Mesenchymal stem cell (in vitro differentiated cells and primary cell): ENCODE measurements at regions not wholly inside any gene's neighbourhood (a gene's known extent, or its start where the extent isn't known, plus 50 kb on each side); places are given as distances from the start of the nearest gene placed in this dataset.

Source experiments
- DNase-seq: peaks from one replicate; pipeline ENCODE4 v3.0.0-alpha.2; 2013
- H2AFZ ChIP-seq: one replicate; pipeline ENCODE4 v1.6.1; 2013; ENCODE audit warnings: low read depth, mild to moderate bottlenecking, control low read depth, inconsistent platforms, low read length, moderate library complexity
- H2AK5ac ChIP-seq: 2 replicates; pipeline ENCODE4 v1.6.1; 2013; ENCODE audit warnings: low read length, moderate library complexity, mild to moderate bottlenecking, inconsistent platforms; ENCODE audit not compliant: severe bottlenecking
- H2BK120ac ChIP-seq: one replicate; pipeline ENCODE4 v1.6.1; 2013; ENCODE audit warnings: low read depth, mild to moderate bottlenecking, inconsistent platforms, low read length, moderate library complexity
- H2BK12ac ChIP-seq, 2 experiments: one replicate each; pipeline ENCODE4 v1.6.1; 2013; ENCODE audit warnings: inconsistent platforms in 2 of 2, low read length in 2 of 2, mild to moderate bottlenecking in 2 of 2, moderate library complexity in 2 of 2, control low read depth in 1 of 2
- H2BK15ac ChIP-seq: one replicate; pipeline ENCODE4 v1.6.1; 2013; ENCODE audit warnings: mild to moderate bottlenecking, low read depth, inconsistent platforms; ENCODE audit not compliant: poor library complexity, severe bottlenecking
- H2BK5ac ChIP-seq: 2 replicates; pipeline ENCODE4 v1.6.1; 2013; ENCODE audit warnings: low read depth, mild to moderate bottlenecking, low read length, control low read depth, inconsistent platforms; ENCODE audit not compliant: poor library complexity, severe bottlenecking
- H3K14ac ChIP-seq, 2 experiments: one replicate each; pipeline ENCODE4 v1.6.1; 2013; ENCODE audit warnings: inconsistent platforms in 2 of 2, low read length in 2 of 2, control low read depth in 1 of 2, mild to moderate bottlenecking in 1 of 2, moderate library complexity in 1 of 2
- H3K18ac ChIP-seq, 2 experiments: one replicate each; pipeline ENCODE4 v1.6.1; 2013; ENCODE audit warnings: inconsistent platforms in 2 of 2, low read length in 2 of 2, control low read depth in 1 of 2, low read depth in 1 of 2, mild to moderate bottlenecking in 1 of 2
- H3K23ac ChIP-seq, 2 experiments: one replicate each; pipeline ENCODE4 v1.6.1; 2013; ENCODE audit warnings: inconsistent platforms in 2 of 2, low read length in 2 of 2, mild to moderate bottlenecking in 2 of 2, moderate library complexity in 2 of 2, control low read depth in 1 of 2
- H3K27ac ChIP-seq: 2 replicates; pipeline ENCODE4 v1.5.1; 2013; ENCODE audit warnings: mild to moderate bottlenecking, moderate library complexity, low read length, control low read depth, inconsistent platforms; ENCODE audit not compliant: poor library complexity, severe bottlenecking
- H3K27me3 ChIP-seq, 2 experiments: 2 replicates each; pipeline versions ENCODE4 v1.6.1 to v1.7.0; 2013; ENCODE audit warnings: low read length in 2 of 2, mild to moderate bottlenecking in 2 of 2, moderate library complexity in 2 of 2, control low read depth in 1 of 2, inconsistent platforms in 1 of 2; ENCODE audit not compliant: control insufficient read depth in 1 of 2, insufficient read depth in 1 of 2
- H3K36me3 ChIP-seq, 2 experiments: 2 replicates each; pipeline versions ENCODE4 v1.6.1 to v1.7.0; 2013; ENCODE audit warnings: low read length in 2 of 2, control low read depth in 1 of 2, inconsistent platforms in 1 of 2, low read depth in 1 of 2, mild to moderate bottlenecking in 1 of 2; ENCODE audit not compliant: insufficient read depth in 2 of 2, control insufficient read depth in 1 of 2
- H3K4ac ChIP-seq, 2 experiments: one replicate each; pipeline ENCODE4 v1.6.1; 2013; ENCODE audit warnings: inconsistent platforms in 2 of 2, low read length in 2 of 2, mild to moderate bottlenecking in 2 of 2, moderate library complexity in 2 of 2, control low read depth in 1 of 2, low read depth in 1 of 2
- H3K4me1 ChIP-seq: 2 replicates; pipeline ENCODE4 v1.6.1; 2013; ENCODE audit warnings: low read depth, low read length, control low read depth; ENCODE audit not compliant: control insufficient read depth, insufficient read depth
- H3K4me2 ChIP-seq: 2 replicates; pipeline ENCODE4 v1.6.1; 2013; ENCODE audit warnings: low read length, mild to moderate bottlenecking, inconsistent platforms; ENCODE audit not compliant: poor library complexity, severe bottlenecking
- H3K4me3 ChIP-seq, 2 experiments: 2 replicates each; pipeline versions ENCODE4 v1.5.1 to v1.7.0; 2013; ENCODE audit warnings: low read length in 2 of 2, mild to moderate bottlenecking in 2 of 2, control low read depth in 1 of 2, low read depth in 1 of 2; ENCODE audit not compliant: insufficient read depth in 1 of 2
- H3K79me1 ChIP-seq: replicated peaks from 2 replicates; pipeline ENCODE4 v1.6.1; 2013; ENCODE audit warnings: mild to moderate bottlenecking, control low read depth, low read length, inconsistent platforms; ENCODE audit not compliant: poor library complexity, severe bottlenecking
- H3K9ac ChIP-seq: 2 replicates; pipeline ENCODE4 v1.7.0; 2013; ENCODE audit warnings: mild to moderate bottlenecking, low read length, moderate library complexity
- H3K9me3 ChIP-seq: 2 replicates; pipeline ENCODE4 v1.7.0; 2013; ENCODE audit warnings: mild to moderate bottlenecking, low read length; ENCODE audit not compliant: control insufficient read depth
- H4K8ac ChIP-seq: one replicate; pipeline ENCODE4 v1.6.1; 2013; ENCODE audit warnings: inconsistent platforms, mild to moderate bottlenecking, low read length, moderate library complexity
- H4K91ac ChIP-seq: one replicate; pipeline ENCODE4 v1.6.1; 2013; ENCODE audit warnings: mild to moderate bottlenecking, low read length, inconsistent platforms
- WGBS: methylation state at CpG from one replicate; pipeline ENCODE4 v1.1.7; 2013; ENCODE audit warnings: mixed read lengths; 5-methylcytosine and 5-hydroxymethylcytosine counted together

DNA sequence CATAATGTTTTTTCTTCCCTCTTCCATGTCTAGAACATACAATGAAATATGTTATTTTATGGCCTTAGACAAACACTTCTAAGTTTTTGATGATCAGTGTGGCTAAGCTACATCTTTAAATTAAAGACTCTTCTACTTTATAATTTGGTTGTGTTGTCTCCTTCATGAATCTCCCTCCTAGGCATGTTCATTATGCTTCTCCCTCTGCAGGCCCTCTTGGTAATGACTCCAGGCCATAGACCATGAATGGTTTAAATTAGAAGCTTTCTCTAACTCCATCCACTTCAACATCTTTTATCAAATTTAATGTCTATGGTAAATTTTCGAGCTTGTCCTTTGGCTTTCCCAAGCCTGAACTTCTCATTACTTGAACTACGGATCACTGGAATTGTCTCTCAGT, 342.7 kb upstream of the ADAMTS16 start:
- WGBS, result 91% methylated on average over 2 of the region's 2 CpGs
- H3K9me3 ChIP-seq, result peaks cover 5% of the 10 kb centered on the region
- no peak overlapping the region for H3K18ac ChIP-seq
- no peak overlapping the region for H2AFZ ChIP-seq
- no peaks in the 10 kb centered on the region for H3K36me3 ChIP-seq
- H2BK12ac ChIP-seq, result no peak overlapping the region
- H2BK15ac ChIP-seq, result no peak overlapping the region
- H3K27me3 ChIP-seq, result no peaks in the 10 kb centered on the region
- no peak for DNase-seq
- H2BK120ac ChIP-seq, result no peak overlapping the region
- H3K9ac ChIP-seq, result no peak overlapping the region
- no peak overlapping the region for H2BK5ac ChIP-seq
- H3K14ac ChIP-seq, result no peak overlapping the region
- H3K4me1 ChIP-seq, result no peaks in the 10 kb centered on the region
- H4K8ac ChIP-seq, result no peak overlapping the region
- H3K79me1 ChIP-seq, result no peaks in the 10 kb centered on the region
- no peak overlapping the region for H3K4me3 ChIP-seq
- no peak overlapping the region for H2AK5ac ChIP-seq
- no peak overlapping the region for H3K27ac ChIP-seq
- no peak overlapping the region for H3K23ac ChIP-seq
- no peak overlapping the region for H4K91ac ChIP-seq
- H3K4me2 ChIP-seq, result no peak overlapping the region
- H3K4ac ChIP-seq, result no peak overlapping the region

DNA sequence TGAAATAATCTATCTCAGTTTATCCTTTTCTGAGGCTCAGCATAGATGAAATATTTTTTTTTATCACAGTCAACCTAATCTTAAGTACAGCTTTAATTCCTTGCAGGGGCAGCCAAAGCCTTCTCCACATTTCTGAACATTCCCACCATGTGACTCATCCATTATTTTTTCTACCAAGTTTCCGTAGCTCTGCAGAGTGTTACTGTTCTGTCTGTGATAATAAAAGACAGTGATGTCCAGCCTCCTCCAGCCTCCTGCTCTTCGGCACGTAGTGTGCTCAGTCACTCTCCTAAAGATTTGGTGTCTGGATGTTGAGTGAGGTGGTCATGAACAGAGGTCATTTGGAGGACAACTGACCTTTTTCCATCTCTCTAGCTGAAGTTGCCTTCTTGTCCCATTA, 338.1 kb upstream of the ADAMTS16 start:
- no peak overlapping the region for H3K14ac ChIP-seq
- no peak for DNase-seq
- no peak overlapping the region for H2BK15ac ChIP-seq
- H3K27me3 ChIP-seq, result no peaks in the 10 kb centered on the region
- no peak overlapping the region for H4K8ac ChIP-seq
- H2BK12ac ChIP-seq, result no peak overlapping the region
- peaks cover 5% of the 10 kb centered on the region for H3K9me3 ChIP-seq
- no peak overlapping the region for H4K91ac ChIP-seq
- no peak overlapping the region for H3K4me2 ChIP-seq
- WGBS, result 0% methylated on average over 3 of the region's 3 CpGs
- no peak overlapping the region for H3K27ac ChIP-seq
- no peaks in the 10 kb centered on the region for H3K4me1 ChIP-seq
- no peak overlapping the region for H3K4me3 ChIP-seq
- H2AFZ ChIP-seq, result no peak overlapping the region
- H2AK5ac ChIP-seq, result no peak overlapping the region
- no peak overlapping the region for H3K18ac ChIP-seq
- no peak overlapping the region for H3K9ac ChIP-seq
- H3K4ac ChIP-seq, result no peak overlapping the region
- no peak overlapping the region for H3K23ac ChIP-seq
- no peaks in the 10 kb centered on the region for H3K79me1 ChIP-seq
- no peaks in the 10 kb centered on the region for H3K36me3 ChIP-seq
- no peak overlapping the region for H2BK5ac ChIP-seq
- H2BK120ac ChIP-seq, result no peak overlapping the region

DNA sequence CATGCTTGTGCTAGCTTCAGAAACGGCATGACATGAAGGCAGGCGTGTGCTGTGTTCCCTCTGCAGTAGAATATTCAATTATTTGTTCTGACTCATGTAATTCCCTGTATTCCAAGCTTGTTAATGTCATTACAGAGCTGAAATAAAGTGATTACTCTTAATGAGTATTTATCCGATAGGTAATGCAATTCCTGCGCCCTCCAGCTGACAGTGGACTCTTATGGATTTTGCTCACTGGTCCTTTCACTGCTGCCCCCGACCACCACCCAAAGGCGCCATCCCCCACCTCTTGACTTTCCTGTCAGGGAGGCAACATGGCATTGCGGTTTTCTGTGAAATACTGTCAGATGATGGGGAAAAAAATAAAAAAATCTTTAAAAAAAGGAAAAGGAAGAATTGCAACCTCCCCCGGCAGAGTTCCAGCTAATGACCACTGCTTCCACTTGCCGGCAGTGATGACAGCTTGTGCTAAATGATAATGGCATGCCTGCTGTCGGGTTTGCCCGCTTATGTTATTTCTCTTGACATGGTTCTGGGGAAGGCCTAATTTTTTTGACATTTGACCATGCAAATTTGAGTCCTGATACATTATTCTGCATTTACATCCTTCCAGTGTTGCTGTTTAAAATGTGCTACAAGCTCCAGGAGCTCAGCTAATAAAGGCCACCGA, 335.3 kb upstream of the ADAMTS16 start:
- H2BK12ac ChIP-seq, result no peak overlapping the region
- no peak overlapping the region for H2BK120ac ChIP-seq
- H2BK15ac ChIP-seq, result no peak overlapping the region
- H4K8ac ChIP-seq, result no peak overlapping the region
- no peak overlapping the region for H3K27ac ChIP-seq
- no peaks in the 10 kb centered on the region for H3K27me3 ChIP-seq
- H3K9ac ChIP-seq, result no peak overlapping the region
- H3K4ac ChIP-seq, result no peak overlapping the region
- DNase-seq, result no peak
- no peak overlapping the region for H3K4me2 ChIP-seq
- peaks cover 5% of the 10 kb centered on the region for H3K9me3 ChIP-seq
- H3K14ac ChIP-seq, result no peak overlapping the region
- 82% methylated on average over 11 of the region's 12 CpGs for WGBS
- H3K79me1 ChIP-seq, result no peaks in the 10 kb centered on the region
- no peak overlapping the region for H4K91ac ChIP-seq
- no peaks in the 10 kb centered on the region for H3K36me3 ChIP-seq
- H3K23ac ChIP-seq, result no peak overlapping the region
- H3K4me3 ChIP-seq, result no peak overlapping the region
- no peak overlapping the region for H2BK5ac ChIP-seq
- H2AFZ ChIP-seq, result no peak overlapping the region
- no peak overlapping the region for H2AK5ac ChIP-seq
- no peak overlapping the region for H3K18ac ChIP-seq
- H3K4me1 ChIP-seq, result no peaks in the 10 kb centered on the region

DNA sequence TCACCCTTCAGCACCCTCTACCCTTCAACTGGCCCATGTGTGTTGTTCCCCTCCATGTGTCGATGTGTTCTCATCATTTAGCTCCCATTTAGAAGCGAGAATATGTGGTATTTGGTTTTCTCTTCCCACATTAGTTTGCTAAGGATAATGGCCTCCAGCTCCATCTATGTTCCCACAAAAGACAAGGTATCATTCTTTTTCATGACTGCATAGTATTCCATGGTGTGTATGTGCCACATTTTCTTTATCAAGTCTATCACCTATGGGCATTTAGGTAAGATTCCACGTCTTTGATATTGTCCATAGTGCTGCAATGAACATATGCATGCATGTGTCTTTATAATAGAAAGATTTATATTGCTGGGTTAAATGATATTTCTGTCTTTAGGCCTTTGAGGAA, 325.1 kb upstream of the ADAMTS16 start:
- Histone ChIP-seq H3K79me1 (no peaks in the 10 kb centered on the region), H2BK12ac (no peak overlapping the region), H3K4ac (no peak overlapping the region), H3K9me3 (peaks cover 19% of the 10 kb centered on the region), H3K27me3 (no peaks in the 10 kb centered on the region), H3K4me3 (no peak overlapping the region), H2BK5ac (no peak overlapping the region), H2AK5ac (no peak overlapping the region), H2AFZ (no peak overlapping the region), H3K18ac (no peak overlapping the region), H3K4me2 (no peak overlapping the region), H3K14ac (no peak overlapping the region), H3K23ac (no peak overlapping the region), H4K91ac (no peak overlapping the region), H4K8ac (no peak overlapping the region), H2BK120ac (no peak overlapping the region), H3K9ac (no peak overlapping the region), H3K4me1 (no peaks in the 10 kb centered on the region), H3K36me3 (no peaks in the 10 kb centered on the region), H3K27ac (no peak overlapping the region), H2BK15ac (no peak overlapping the region)
- DNase-seq, result no peak
- WGBS, result 88% methylated on average over 2 of the region's 3 CpGs
